AG09319 (cell line): ENCODE measurements at regions not wholly inside any gene's neighbourhood (a gene's known extent, or its start where the extent isn't known, plus 50 kb on each side); places are given as distances from the start of the nearest gene placed in this dataset.

Experiments used
- DNase-seq: peaks from one replicate; pipeline ENCODE4 v3.0.0-alpha.2; 2010; ENCODE audit warnings: low read depth; ENCODE audit errors: extremely low read depth
- CTCF ChIP-seq: IDR thresholded peaks from 2 replicates; pipeline ENCODE4 v1.5.1; 2011; ENCODE audit warnings: low read depth, mild to moderate bottlenecking, inconsistent platforms, low read length, moderate library complexity

- no peak for DNase-seq
- TF ChIP-seq CTCF, result no peak
Measured at GRCh38 chr10:6657669-6658068, 77.6 kb upstream of the PRKCQ start.

- no peak for DNase-seq
- TF ChIP-seq CTCF, result no peak
Measured at GRCh38 chr10:6657196-6657595, 77.1 kb upstream of the PRKCQ start.

- TF ChIP-seq CTCF, result no peak
- no peak for DNase-seq
Measured at GRCh38 chr10:6654571-6654970, 74.5 kb upstream of the PRKCQ start.

GRCh38 chr10:6650586-6650985, 70.5 kb upstream of the PRKCQ start:
- TF ChIP-seq CTCF, result no peak
- DNase-seq, result no peak

GRCh38 chr10:6649903-6650302, 69.8 kb upstream of the PRKCQ start:
- no peak for DNase-seq
- no peak for TF ChIP-seq CTCF

GRCh38 chr10:6648894-6649720, 69.0 kb upstream of the PRKCQ start:
- TF ChIP-seq CTCF, result no peak

GRCh38 chr10:6647811-6648526, 67.9 kb upstream of the PRKCQ start:
- DNase-seq, result no peak
- TF ChIP-seq CTCF, result peak; percentile 51

More at GRCh38 chr10:6648894-6649720, 69.0 kb upstream of the PRKCQ start:
- DNase-seq, result no peak
